ENCODE measurements at regions not wholly inside any gene's neighbourhood (a gene's known extent, or its start where the extent isn't known, plus 50 kb on each side); places are given as distances from the start of the nearest gene placed in this dataset.

DNA sequence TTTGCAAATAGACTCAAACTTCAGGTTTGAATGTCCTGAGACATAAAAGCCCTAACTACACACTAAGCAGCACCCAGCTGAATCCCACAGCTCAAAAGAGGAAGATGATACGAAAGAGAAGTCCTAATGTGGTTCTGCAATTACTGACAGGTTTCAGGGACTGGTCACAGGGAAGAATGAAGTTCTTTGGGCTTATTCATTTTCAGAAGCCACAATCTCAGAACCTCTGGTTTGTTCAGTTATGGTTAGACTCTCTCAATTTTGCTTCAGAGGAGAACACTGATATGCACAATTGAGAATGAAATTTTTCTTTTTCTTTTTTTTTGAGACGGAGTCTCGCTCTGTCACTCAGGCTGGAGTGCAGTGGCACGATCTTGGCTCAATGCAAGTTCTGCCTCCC, 94.6 kb upstream of the FAM180A start:
- no peak overlapping the region for H2AFZ ChIP-seq (ENCODE audit: low read depth, low read length)
- dilution Hi-C loops (cut with MboI; ENCODE audit: extremely low pct_ligation_motif_present, low sequenced_read_pairs) = no loop called here
- FAIRE-seq = no peak

DNA sequence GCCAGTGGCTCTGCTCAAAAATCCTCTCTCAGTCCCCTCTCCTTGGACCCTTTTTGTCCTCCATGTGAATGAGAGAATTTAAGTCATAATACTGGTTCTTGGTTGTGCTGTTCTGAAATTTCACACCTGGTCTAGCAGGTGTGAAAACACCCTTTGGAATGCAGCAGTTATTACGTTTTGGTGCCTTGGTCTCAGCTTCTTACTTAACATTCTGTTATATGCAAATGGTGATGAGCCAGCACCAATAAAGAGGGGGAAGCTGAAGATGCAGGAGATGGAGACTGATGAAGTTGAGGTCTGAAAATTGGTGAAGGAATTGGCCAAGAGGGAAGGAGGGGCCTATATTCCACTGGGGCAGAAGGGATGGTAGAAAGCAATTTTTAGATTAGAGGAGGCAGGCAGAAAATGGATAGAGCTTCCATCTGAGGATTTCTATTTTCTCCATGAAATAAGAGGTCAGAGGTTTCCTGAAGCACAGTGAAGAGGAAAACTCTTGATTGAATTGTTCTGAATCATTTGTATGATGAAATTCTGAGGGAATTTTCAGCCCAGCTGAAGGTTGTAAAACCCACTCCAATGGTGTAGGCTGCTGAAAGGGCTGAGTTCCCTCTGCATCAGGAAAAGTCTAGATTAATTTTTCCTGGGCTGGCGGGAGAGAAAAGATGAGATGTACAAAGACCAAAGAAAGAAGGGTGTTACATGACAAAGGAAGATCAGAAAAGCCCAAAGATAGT, 94.0 kb upstream of the FAM180A start:
- BruUV-seq (replicated peaks) = no TSS peak
- intact Hi-C loops (cut with micrococcal nuclease) (no loop called here), dilution Hi-C loops (cut with MboI; ENCODE audit: extremely low pct_ligation_motif_present, low sequenced_read_pairs) (no loop called here)
- Histone ChIP-seq H3K9me1 (replicated peaks; ENCODE audit: control insufficient read depth, extremely low read depth, insufficient read depth, low read length) (no peaks in the 10 kb centered on the region), H3K4me1 (ENCODE audit: control insufficient read depth, extremely low read depth, insufficient read depth, low read length) (no peaks in the 10 kb centered on the region), H3K4me2 (ENCODE audit: insufficient read depth, low read length) (no peak overlapping the region), H3K27me3 (ENCODE audit: control insufficient read depth in 2 of 2, insufficient read depth in 2 of 2, low read length in 2 of 2) (peaks cover 0 to 3% of the 10 kb centered on the region in 2 experiments), H3K27ac (ENCODE audit: insufficient read depth, low read depth, low read length) (no peak overlapping the region), H4K20me1 (replicated peaks; ENCODE audit: control insufficient read depth, extremely low read depth, insufficient read depth, low read length) (no peaks in the 10 kb centered on the region), H3K4me3 (replicated peaks in 1 of 3; ENCODE audit: insufficient read depth in 1 of 3, low read depth in 1 of 3, low read length in 3 of 3) (no peak overlapping the region), H3K79me2 (ENCODE audit: control insufficient read depth, insufficient read depth, low read length) (no peaks in the 10 kb centered on the region), H3K36me3 (ENCODE audit: control insufficient read depth in 2 of 2, extremely low read depth in 1 of 2, insufficient read depth in 2 of 2, low read length in 2 of 2) (no peaks in the 10 kb centered on the region), H2AFZ (ENCODE audit: low read depth, low read length) (no peak overlapping the region), H3K9ac (replicated peaks; ENCODE audit: extremely low read depth, insufficient read depth, low read length) (no peak overlapping the region), H3K9me3 (replicated peaks; ENCODE audit: control insufficient read depth, insufficient read depth, low read length) (no peaks in the 10 kb centered on the region)
- TF ChIP-seq, protein P1, sequence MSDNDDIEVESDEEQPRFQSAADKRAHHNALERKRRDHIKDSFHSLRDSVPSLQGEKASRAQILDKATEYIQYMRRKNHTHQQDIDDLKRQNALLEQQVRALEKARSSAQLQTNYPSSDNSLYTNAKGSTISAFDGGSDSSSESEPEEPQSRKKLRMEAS (IDR thresholded peaks at IDR 0.05; ENCODE audit: insufficient read depth, insufficient read length) = no peak
- no peak for TF ChIP-seq JUN (IDR thresholded peaks at IDR 0.05; ENCODE audit: borderline replicate concordance, insufficient read depth, insufficient read length, low read depth)
- no peak for TF ChIP-seq MYC (IDR thresholded peaks at IDR 0.05; ENCODE audit: low read depth, low read length)
- TF ChIP-seq POLR2A (IDR thresholded peaks at IDR 0.05; ENCODE audit: low read depth, low read length) = no peak
- TF ChIP-seq FOS (IDR thresholded peaks at IDR 0.05; ENCODE audit: borderline replicate concordance, insufficient read depth, low read length) = no peak
- no peak for TF ChIP-seq POLR2AphosphoS5 (IDR thresholded peaks at IDR 0.05; ENCODE audit: insufficient read depth, low read depth, low read length)
- ChIA-PET CTCF (interaction anchor here (1.0 kb wide), 1 partner anchor 13 kb away, joined by 3 read pairs; no protein-coding TSS in a partner anchor), POLR2A (no interaction called here)
- FAIRE-seq = no peak
- no peak for DNase-seq (ENCODE audit: low read depth, low spot score)

More for the DNA sequence above, 94.6 kb upstream of the FAM180A start:
- ChIA-PET CTCF (interaction anchor here (1.0 kb wide), 1 partner anchor 14 kb away, joined by 3 read pairs; no protein-coding TSS in a partner anchor), POLR2A (no interaction called here)
- BruUV-seq (replicated peaks) = no TSS peak
- Histone ChIP-seq H3K79me2 (ENCODE audit: control insufficient read depth, insufficient read depth, low read length) (no peaks in the 10 kb centered on the region), H3K4me2 (ENCODE audit: insufficient read depth, low read length) (no peak overlapping the region), H3K27me3 (ENCODE audit: control insufficient read depth in 2 of 2, insufficient read depth in 2 of 2, low read length in 2 of 2) (peaks cover 0 to 3% of the 10 kb centered on the region in 2 experiments), H3K36me3 (ENCODE audit: control insufficient read depth in 2 of 2, extremely low read depth in 1 of 2, insufficient read depth in 2 of 2, low read length in 2 of 2) (no peaks in the 10 kb centered on the region), H3K9me1 (replicated peaks; ENCODE audit: control insufficient read depth, extremely low read depth, insufficient read depth, low read length) (no peaks in the 10 kb centered on the region), H3K9me3 (replicated peaks; ENCODE audit: control insufficient read depth, insufficient read depth, low read length) (no peaks in the 10 kb centered on the region), H3K9ac (replicated peaks; ENCODE audit: extremely low read depth, insufficient read depth, low read length) (no peak overlapping the region), H3K4me3 (replicated peaks in 1 of 3; ENCODE audit: insufficient read depth in 1 of 3, low read depth in 1 of 3, low read length in 3 of 3) (no peak overlapping the region), H4K20me1 (replicated peaks; ENCODE audit: control insufficient read depth, extremely low read depth, insufficient read depth, low read length) (no peaks in the 10 kb centered on the region), H3K4me1 (ENCODE audit: control insufficient read depth, extremely low read depth, insufficient read depth, low read length) (no peaks in the 10 kb centered on the region), H3K27ac (ENCODE audit: insufficient read depth, low read depth, low read length) (no peak overlapping the region)
- intact Hi-C loops (cut with micrococcal nuclease) = no loop called here
- no peak for TF ChIP-seq GATA2 (IDR thresholded peaks at IDR 0.05; ENCODE audit: insufficient read depth, insufficient read length, low read depth, low read length)
- no peak for TF ChIP-seq JUN (IDR thresholded peaks at IDR 0.05; ENCODE audit: borderline replicate concordance, insufficient read depth, insufficient read length, low read depth)
- no peak for TF ChIP-seq EZH2 (IDR thresholded peaks at IDR 0.05; ENCODE audit: borderline replicate concordance, low read depth, low read length, severe bottlenecking)
- TF ChIP-seq MYC (IDR thresholded peaks at IDR 0.05; ENCODE audit: low read depth, low read length) = no peak
- DNase-seq (ENCODE audit: low read depth, low spot score) = no peak
